Left ventricle myocardium superior (tissue), 1 donor: ENCODE measurements at regions not wholly inside any gene's neighbourhood (a gene's known extent, or its start where the extent isn't known, plus 50 kb on each side); places are given as distances from the start of the nearest gene placed in this dataset.
A peak's percentile ranks its signal among the peaks of the same experiment; 100 is the strongest.

Experiments used
- ATAC-seq: fragments of 200-7000 bp; cut with Tn5 transposase; one replicate; pipeline ENCODE4 v1.9.1; 2020; ENCODE audit warnings: mild to moderate bottlenecking, moderate library complexity
- DNase-seq: peaks from one replicate; pipeline ENCODE4 v3.0.0-alpha.2; 2020
- intact Hi-C: fragments of 100-400 bp; cut with micrococcal nuclease; formaldehyde crosslinking; loops from one replicate; pipeline ENCODE4 v1.11.0; 2022
- donor health status: DM: no; HTN: yes; CAD: no; lungs with severe emphysema.

- intact Hi-C loops, result no loop called here
- DNase-seq (no peak), ATAC-seq (no peak)
Observed at GRCh38 chr3:64297563-64297962, 72.3 kb upstream of the PRICKLE2 start.

GRCh38 chr3:64295594-64295993 is 70.3 kb upstream of the PRICKLE2 start:
- intact Hi-C loops, result no loop called here
- ATAC-seq (no peak), DNase-seq (no peak)

GRCh38 chr3:64294771-64295170 is 69.5 kb upstream of the PRICKLE2 start:
- intact Hi-C loops, result no loop called here
- ATAC-seq, result no peak
- no peak for DNase-seq

GRCh38 chr3:64293121-64293520 is 67.9 kb upstream of the PRICKLE2 start:
- DNase-seq (no peak), ATAC-seq (no peak)
- intact Hi-C loops, result no loop called here

- intact Hi-C loops, result no loop called here
- no peak for DNase-seq
- ATAC-seq, result peak; percentile 94
Observed at GRCh38 chr3:64291956-64292355, 66.7 kb upstream of the PRICKLE2 start.

GRCh38 chr3:64291345-64291744 is 66.1 kb upstream of the PRICKLE2 start:
- intact Hi-C loops, result no loop called here
- DNase-seq, result no peak
- ATAC-seq, result peak; percentile 76

GRCh38 chr3:64290864-64291263 is 65.6 kb upstream of the PRICKLE2 start:
- ATAC-seq (no peak), DNase-seq (no peak)
- intact Hi-C loops, result no loop called here

GRCh38 chr3:64290161-64290560 is 64.9 kb upstream of the PRICKLE2 start:
- ATAC-seq (no peak), DNase-seq (no peak)
- intact Hi-C loops, result no loop called here

- ATAC-seq, result no peak
- intact Hi-C loops, result no loop called here
- DNase-seq, result no peak
Observed at GRCh38 chr3:64289622-64290021, 64.4 kb upstream of the PRICKLE2 start.

GRCh38 chr3:64278625-64279024 is 53.4 kb upstream of the PRICKLE2 start:
- DNase-seq, result no peak
- ATAC-seq, result no peak
- intact Hi-C loops, result no loop called here

- no peak for ATAC-seq
- intact Hi-C loops, result no loop called here
Observed at GRCh38 chr3:64276131-64276530, 50.9 kb upstream of the PRICKLE2 start.

More at GRCh38 chr3:64276131-64276530, 50.9 kb upstream of the PRICKLE2 start:
- no peak for DNase-seq
